ENCODE measurements at regions not wholly inside any gene's neighbourhood (a gene's known extent, or its start where the extent isn't known, plus 50 kb on each side); places are given as distances from the start of the nearest gene placed in this dataset.

DNA sequence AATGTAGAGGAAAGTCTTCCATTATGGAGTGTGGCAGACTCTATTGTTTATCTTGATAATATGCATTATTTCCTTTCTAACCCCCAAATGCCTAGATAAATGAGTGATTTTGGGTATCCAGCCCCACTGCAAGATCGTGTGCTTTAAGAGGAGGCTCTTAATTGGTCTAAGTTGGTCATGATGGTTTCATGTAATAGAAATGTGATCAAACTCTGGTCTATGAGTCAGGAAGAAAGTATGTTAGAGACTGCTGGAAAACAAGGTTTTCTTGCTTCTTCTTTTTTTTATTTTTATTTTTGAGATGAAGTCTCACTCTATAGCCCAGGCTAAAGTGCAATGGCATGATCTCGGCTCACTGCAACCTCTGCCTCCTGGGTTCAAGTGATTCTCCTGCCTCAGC lies 344.5 kb upstream of the TNP1 start:
- TF ChIP-seq SUZ12 (IDR thresholded peaks at IDR 0.05) (no peak), BHLHE40 (IDR thresholded peaks at IDR 0.05; ENCODE audit: borderline replicate concordance) (no peak), NFRKB (IDR thresholded peaks at IDR 0.05) (no peak), HDGF (IDR thresholded peaks at IDR 0.05; ENCODE audit: borderline replicate concordance) (no peak), TARDBP (IDR thresholded peaks at IDR 0.05) (no peak), FOXM1 (IDR thresholded peaks at IDR 0.05; ENCODE audit: borderline replicate concordance) (no peak), SP1 (IDR thresholded peaks at IDR 0.05) (no peak), FOXK2 (IDR thresholded peaks at IDR 0.05) (no peak), L3MBTL2 (conservative IDR thresholded peaks at IDR 0.05) (no peak)
- TF ChIP-seq, protein P1, sequence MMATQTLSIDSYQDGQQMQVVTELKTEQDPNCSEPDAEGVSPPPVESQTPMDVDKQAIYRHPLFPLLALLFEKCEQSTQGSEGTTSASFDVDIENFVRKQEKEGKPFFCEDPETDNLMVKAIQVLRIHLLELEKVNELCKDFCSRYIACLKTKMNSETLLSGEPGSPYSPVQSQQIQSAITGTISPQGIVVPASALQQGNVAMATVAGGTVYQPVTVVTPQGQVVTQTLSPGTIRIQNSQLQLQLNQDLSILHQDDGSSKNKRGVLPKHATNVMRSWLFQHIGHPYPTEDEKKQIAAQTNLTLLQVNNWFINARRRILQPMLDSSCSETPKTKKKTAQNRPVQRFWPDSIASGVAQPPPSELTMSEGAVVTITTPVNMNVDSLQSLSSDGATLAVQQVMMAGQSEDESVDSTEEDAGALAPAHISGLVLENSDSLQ (IDR thresholded peaks at IDR 0.05) = no peak

Measured in HEK293T (cell line).